NCI-H2107 (cell line): ENCODE measurements at regions not wholly inside any gene's neighbourhood (a gene's known extent, or its start where the extent isn't known, plus 50 kb on each side); places are given as distances from the start of the nearest gene placed in this dataset.

ENCODE experiments used
- DNase-seq: peaks from one replicate; lab custom pipeline; 2025; lab: John Stamatoyannopoulos, UW

DNA sequence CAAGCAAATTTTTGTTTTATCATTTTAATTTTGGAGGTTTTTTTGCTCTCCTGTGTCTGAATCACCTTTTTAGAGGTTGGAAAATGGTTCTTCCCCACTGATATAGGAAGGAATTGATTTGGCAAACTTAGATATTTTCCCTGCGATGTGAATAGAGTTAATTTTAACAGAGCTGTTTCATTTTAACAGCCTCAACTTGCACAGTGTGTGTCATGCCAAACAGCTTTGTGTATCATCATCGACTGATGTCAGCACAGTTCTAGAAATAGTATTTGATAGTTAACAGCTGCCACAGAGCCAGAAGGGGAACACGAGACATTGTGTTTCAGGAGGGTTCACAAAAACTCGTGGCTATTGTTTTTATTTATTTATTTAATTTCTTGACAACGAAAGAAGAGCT is 243.1 kb upstream of the FOXN3 start:
- no peak for DNase-seq

- DNase-seq = no peak
These were observed 242.1 kb upstream of the FOXN3 start for GRCh38 chr14:89658977-89659670.

GRCh38 chr14:89657014-89657413 is 240.0 kb upstream of the FOXN3 start:
- DNase-seq = no peak

GRCh38 chr14:89654998-89655397 is 238.0 kb upstream of the FOXN3 start:
- DNase-seq = no peak

DNA sequence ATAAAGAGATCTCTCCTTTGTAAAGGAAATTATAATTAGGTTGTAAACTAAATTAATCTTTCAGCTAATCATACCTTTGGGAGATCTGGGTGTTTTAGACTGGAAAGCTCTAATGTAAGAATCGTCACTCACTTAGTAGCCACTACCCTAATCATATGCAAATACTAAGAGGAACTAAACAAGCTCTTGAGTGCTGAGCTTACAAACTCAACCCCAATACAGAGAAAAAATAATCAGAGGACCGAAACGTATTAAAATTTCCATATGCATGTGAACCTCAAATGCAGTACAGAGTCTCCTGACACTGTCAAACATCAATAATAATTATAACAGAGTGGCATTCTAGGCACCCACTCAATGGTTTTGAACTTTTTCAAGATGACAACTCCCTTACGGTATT is 235.3 kb upstream of the FOXN3 start:
- DNase-seq = no peak

- DNase-seq = no peak
These were observed 234.8 kb upstream of the FOXN3 start for GRCh38 chr14:89651805-89652204.

DNA sequence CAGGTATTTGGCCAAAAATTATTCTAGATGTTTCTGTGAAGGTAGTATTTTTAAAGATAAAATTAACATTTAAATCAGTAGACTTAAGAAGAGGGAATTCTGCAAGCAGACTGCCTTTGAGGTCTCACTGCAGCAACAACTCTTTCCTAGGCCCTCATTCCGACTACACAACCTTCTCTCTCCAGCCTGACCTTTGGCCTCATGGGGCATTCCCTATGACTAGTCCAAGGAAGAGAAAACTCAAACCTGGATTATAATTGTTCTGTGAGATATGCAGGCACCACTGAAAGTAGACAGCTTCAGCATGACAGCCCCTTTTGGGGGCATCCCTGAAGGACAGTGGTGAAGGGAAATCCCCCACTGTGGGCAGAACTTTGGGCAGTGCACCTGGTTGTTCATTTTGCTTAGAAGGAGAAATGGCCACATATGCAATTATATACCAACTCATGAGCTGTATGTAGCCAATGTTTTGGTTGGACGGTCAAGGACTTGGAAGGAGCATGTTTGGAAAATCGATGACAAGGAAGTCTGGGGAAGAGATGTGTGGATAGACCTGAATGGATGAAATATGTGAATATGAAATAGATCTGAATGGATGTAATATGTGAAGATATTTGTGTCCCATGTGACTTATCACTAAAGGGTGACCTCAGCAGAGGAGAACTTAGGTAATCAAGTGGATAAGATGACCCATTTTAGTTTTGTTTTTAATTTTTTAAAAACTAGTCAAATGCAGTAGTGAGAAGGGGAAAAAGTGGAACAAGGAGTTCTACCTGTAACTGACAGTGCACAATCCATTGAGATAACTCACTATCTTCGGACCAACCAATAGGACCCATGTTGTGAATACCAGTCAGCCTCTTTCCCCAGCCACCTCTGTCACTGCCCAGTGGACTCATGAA is 233.3 kb upstream of the FOXN3 start:
- DNase-seq = no peak

DNA sequence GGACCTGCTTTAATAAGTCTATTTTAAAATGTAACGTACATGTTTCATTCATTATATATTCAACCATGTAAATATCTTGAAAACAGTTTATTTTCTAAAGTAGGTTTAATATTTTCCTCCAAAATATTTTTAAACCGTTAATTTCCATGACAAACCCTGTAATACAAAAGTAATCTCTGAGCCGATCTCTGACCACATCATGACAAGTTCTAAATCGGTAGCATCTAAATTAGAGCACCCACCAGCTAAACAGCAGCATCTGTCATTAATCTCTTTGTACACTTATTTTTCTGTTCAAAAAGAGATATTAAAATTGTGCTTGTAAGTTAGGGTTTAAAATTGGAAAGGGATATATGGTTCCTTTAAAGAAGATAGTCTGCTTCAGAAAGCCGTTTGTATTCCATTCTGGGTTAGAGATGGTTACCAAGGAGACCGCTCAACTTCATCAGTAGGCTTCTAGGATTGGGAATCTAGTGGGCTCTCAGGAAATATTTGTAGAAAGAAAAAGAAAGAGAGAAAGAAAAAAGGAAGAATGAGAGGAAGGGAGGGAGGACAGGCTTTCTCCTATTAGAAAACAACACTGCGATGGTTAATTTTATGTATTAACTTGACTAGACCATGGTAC is 232.5 kb upstream of the FOXN3 start:
- no peak for DNase-seq

- DNase-seq = no peak
These were observed 231.9 kb upstream of the FOXN3 start for GRCh38 chr14:89648924-89649323.

DNA sequence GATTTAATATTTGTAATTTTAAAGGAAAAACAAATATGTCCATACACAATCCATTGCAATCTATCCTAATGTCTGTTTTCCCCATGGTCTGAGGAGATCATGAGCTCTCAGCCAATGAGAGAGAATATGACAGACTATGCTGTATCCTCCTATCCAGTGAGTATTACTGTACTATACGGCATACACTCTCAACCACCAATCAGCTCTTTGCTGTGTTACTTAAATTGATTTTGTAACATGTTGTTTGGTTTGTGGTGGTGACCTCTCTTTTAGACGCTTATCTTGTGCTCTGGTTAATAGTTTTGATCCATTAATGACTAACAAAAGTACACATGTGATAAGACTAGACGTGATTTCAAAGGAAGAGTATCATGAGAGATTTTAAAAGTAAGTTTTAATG is 231.5 kb upstream of the FOXN3 start:
- no peak for DNase-seq

DNA sequence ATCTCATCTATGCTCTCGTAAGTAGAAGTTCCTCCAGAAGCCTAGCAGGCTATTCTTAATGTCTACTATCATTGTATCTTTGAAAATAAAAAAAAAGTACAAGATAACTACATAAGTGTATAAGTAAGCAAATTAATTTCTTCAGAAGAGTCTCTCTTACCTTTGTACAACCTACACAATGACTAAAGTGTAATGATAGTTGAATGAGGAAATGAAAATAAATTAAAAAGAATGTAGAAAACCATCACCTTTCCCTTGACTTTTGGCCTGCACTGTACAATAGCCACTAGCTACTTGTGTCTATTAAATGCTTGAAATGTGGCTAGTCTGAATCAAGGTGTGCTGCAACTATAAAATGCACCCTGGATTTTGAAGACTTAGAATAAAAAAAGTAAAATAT is 229.9 kb upstream of the FOXN3 start:
- DNase-seq = no peak

DNA sequence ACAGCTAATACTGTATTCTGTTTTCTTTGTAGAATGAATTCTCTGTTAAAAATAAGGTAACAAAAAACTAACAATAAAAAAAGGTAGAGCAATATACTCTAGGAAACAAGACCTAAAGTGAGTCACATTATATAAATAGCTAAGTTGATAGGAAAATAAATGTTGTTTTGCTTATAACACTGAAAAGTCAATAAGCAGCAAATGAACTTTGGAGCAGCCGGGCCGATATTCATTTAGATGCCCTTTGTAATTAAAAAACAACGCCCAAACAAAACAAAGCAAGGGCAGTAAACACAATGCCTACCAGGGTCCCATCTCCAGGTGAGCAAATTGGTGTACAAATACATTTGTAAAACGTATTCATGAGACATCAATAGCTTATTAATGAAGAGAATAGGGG is 227.6 kb upstream of the FOXN3 start:
- DNase-seq = no peak

- no peak for DNase-seq
These were observed 224.6 kb upstream of the FOXN3 start for GRCh38 chr14:89641495-89642175.

DNA sequence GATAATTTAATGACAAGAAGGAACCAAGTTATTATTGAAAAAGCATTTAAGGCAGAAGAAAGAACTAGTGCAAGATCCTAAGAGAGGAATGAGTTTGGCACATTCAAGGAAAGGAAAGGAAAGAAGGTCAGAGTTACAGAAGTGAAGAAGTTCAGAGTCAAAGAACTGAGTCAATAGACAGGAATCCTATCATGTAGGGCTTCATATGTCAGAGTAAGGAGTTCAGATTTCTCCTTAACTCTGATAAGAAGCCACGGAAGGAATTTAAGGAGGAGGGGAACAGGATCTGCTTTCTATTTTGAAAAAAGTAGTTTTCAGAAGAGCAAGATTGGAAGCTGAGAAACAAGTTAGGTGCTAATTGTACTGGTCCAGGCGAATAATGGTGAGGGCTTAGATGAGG is 223.1 kb upstream of the FOXN3 start:
- DNase-seq = no peak

DNA sequence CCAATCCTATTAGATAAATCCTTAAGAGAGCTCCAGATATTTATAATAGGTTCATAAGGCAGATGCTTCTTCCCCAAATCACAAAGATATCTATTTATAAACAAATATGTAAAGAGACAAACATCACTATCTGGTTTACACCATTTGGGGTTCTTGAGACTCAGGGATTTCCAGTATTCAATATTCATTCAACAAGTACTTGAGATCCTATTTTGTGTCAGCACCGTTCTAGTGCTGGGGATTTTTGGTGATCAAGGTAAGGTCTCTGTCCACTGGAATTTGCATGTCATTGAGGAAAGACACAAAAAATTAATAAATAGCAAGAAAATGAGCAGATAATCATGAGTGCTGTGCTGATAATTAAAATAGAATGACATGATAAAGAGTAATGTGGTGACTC is 222.7 kb upstream of the FOXN3 start:
- no peak for DNase-seq

- no peak for DNase-seq
These were observed 221.9 kb upstream of the FOXN3 start for GRCh38 chr14:89638891-89639290.

DNA sequence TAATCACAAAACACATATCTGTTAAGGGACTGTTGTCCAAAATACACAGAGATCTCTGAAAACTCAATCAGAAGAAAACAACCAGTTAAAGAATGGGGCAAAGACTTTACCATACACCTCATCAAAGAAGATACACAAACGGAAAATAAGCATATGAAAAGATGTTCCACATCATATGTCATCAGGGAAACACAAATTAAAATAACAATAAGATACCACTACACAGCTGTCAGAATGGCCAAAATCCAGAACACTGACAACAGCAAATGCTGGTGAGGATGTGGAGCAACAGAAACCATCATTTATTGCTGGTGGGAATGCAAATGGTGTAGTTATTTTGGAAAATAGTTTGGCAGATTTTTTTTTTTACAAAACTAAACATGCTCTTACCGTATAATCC is 220.5 kb upstream of the FOXN3 start:
- DNase-seq = no peak

DNA sequence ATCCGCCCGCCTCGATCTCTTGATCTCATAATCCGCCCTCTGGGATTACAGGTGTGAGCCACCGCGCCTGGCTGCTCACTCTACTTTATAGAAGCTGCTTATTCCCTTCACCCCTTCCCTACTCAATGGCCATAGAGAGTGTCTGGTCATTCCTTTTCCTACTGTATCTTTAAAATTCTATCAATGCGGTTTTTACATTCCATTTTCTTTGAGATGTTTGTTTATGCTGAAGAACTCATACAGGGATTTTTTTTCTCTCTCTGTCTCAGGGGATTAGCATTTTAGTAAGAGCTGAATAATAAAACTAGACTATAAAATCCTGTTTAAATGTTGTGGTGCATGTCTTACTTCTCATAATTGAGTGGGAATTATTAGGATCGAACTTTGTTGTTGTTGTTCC is 218.6 kb upstream of the FOXN3 start:
- DNase-seq = no peak

DNA sequence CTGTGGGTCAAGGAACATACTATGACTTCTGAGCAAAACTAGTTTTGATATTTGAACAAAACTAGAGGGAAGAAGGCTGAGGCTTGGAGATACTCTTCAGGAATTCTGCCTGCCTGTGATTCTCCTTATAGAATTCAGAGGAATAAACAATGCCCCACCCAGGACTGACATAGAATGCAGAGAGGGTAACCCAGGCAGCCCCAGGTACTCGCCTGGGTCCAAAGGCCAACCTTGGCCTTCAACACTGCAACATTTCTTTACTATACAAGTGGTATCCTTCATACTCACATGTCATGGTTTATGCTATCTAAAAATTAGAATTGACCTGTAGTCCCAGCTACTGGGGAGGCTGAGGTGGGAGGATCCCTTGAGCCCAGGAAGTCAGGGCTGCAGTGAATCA is 217.0 kb upstream of the FOXN3 start:
- no peak for DNase-seq

GRCh38 chr14:89630101-89630829 is 213.2 kb upstream of the FOXN3 start:
- no peak for DNase-seq

GRCh38 chr14:89629383-89629782 is 212.3 kb upstream of the FOXN3 start:
- no peak for DNase-seq

GRCh38 chr14:89628521-89628920 is 211.5 kb upstream of the FOXN3 start:
- DNase-seq = no peak
